H9 (cell line): ENCODE measurements at regions not wholly inside any gene's neighbourhood (a gene's known extent, or its start where the extent isn't known, plus 50 kb on each side); places are given as distances from the start of the nearest gene placed in this dataset.

Source experiments
- DNase-seq: peaks from one replicate; pipeline ENCODE4 v3.0.0-alpha.2; 2017
- H2AFZ ChIP-seq: one replicate; pipeline ENCODE4 v1.6.1; 2013; ENCODE audit warnings: mild to moderate bottlenecking, low read length, control low read depth, moderate library complexity
- H2AK5ac ChIP-seq: 2 replicates; pipeline ENCODE4 v1.6.1; 2013; ENCODE audit warnings: low read length, control low read depth, mixed read lengths; ENCODE audit not compliant: insufficient read length
- H2BK120ac ChIP-seq: one replicate; pipeline ENCODE4 v1.6.1; 2013; ENCODE audit warnings: low read depth, mild to moderate bottlenecking, low read length, control low read depth, inconsistent platforms; ENCODE audit not compliant: poor library complexity, severe bottlenecking
- H2BK12ac ChIP-seq: 2 replicates; pipeline ENCODE4 v1.6.1; 2013; ENCODE audit warnings: low read length, control low read depth, mixed read lengths, low read depth; ENCODE audit not compliant: insufficient read length
- H2BK15ac ChIP-seq: 2 replicates; pipeline ENCODE4 v1.6.1; 2013; ENCODE audit warnings: low read depth, low read length, control low read depth
- H2BK20ac ChIP-seq: one replicate; pipeline ENCODE4 v1.6.1; 2013; ENCODE audit warnings: low read depth, mild to moderate bottlenecking, low read length, control low read depth, inconsistent platforms; ENCODE audit not compliant: poor library complexity, severe bottlenecking
- H2BK5ac ChIP-seq: 2 replicates; pipeline ENCODE4 v1.6.1; 2013; ENCODE audit warnings: low read length, control low read depth, mixed read lengths; ENCODE audit not compliant: insufficient read length
- H3K14ac ChIP-seq: 2 replicates; pipeline ENCODE4 v1.6.1; 2013; ENCODE audit warnings: low read length, control low read depth; ENCODE audit not compliant: insufficient read depth
- H3K18ac ChIP-seq: 2 replicates; pipeline ENCODE4 v1.6.1; 2013; ENCODE audit warnings: low read depth, mild to moderate bottlenecking, mixed read lengths, low read length, control low read depth; ENCODE audit not compliant: insufficient read length
- H3K23ac ChIP-seq: 2 replicates; pipeline ENCODE4 v1.6.1; 2013; ENCODE audit warnings: low read length, control low read depth, mixed read lengths, low read depth; ENCODE audit not compliant: insufficient read length
- H3K23me2 ChIP-seq: 2 replicates; pipeline ENCODE4 v1.6.1; 2013; ENCODE audit warnings: low read depth, mild to moderate bottlenecking, mixed read lengths, low read length, control low read depth; ENCODE audit not compliant: insufficient read length, poor library complexity, severe bottlenecking
- H3K27ac ChIP-seq: 2 replicates; pipeline ENCODE4 v1.5.1; 2013; ENCODE audit warnings: low read length, control low read depth, mixed read lengths, low read depth; ENCODE audit not compliant: insufficient read length
- H3K27me3 ChIP-seq: 2 replicates; pipeline ENCODE4 v1.6.1; 2013; ENCODE audit warnings: low read length, control low read depth, inconsistent platforms; ENCODE audit not compliant: insufficient read depth
- H3K4ac ChIP-seq: 2 replicates; pipeline ENCODE4 v1.6.1; 2013; ENCODE audit warnings: low read depth, mild to moderate bottlenecking, control low read depth, inconsistent platforms, low read length, moderate library complexity
- H3K4me1 ChIP-seq: 2 replicates; pipeline ENCODE4 v1.6.1; 2013; ENCODE audit warnings: low read length, control low read depth, inconsistent platforms; ENCODE audit not compliant: insufficient read depth
- H3K4me2 ChIP-seq: 2 replicates; pipeline ENCODE4 v1.6.1; 2013; ENCODE audit warnings: low read length, control low read depth, mixed read lengths; ENCODE audit not compliant: insufficient read length, insufficient read depth
- H3K56ac ChIP-seq: 2 replicates; pipeline ENCODE4 v1.6.1; 2013; ENCODE audit warnings: low read depth, mild to moderate bottlenecking, mixed read lengths, low read length, control low read depth; ENCODE audit not compliant: insufficient read length
- H3K79me1 ChIP-seq: 2 replicates; pipeline ENCODE4 v1.6.1; 2013; ENCODE audit warnings: low read depth, mild to moderate bottlenecking, moderate library complexity, low read length, control low read depth, inconsistent platforms; ENCODE audit not compliant: insufficient read depth, poor library complexity, severe bottlenecking
- H3K79me2 ChIP-seq: 2 replicates; pipeline ENCODE4 v1.6.1; 2013; ENCODE audit warnings: low read length, control low read depth, inconsistent platforms; ENCODE audit not compliant: insufficient read depth
- H3K9ac ChIP-seq: 2 replicates; pipeline ENCODE4 v1.6.1; 2013; ENCODE audit warnings: low read length, control low read depth, mixed read lengths; ENCODE audit not compliant: insufficient read length; ENCODE audit errors: extremely low read depth
- H3K9me3 ChIP-seq: one replicate; pipeline ENCODE4 v1.6.1; 2013; ENCODE audit warnings: low read depth, low read length, inconsistent platforms; ENCODE audit not compliant: control insufficient read depth
- H3T11ph ChIP-seq: one replicate; pipeline ENCODE4 v1.6.1; 2013; ENCODE audit warnings: mild to moderate bottlenecking, low read length, control low read depth, inconsistent platforms
- H4K20me1 ChIP-seq: one replicate; pipeline ENCODE4 v1.6.1; 2013; ENCODE audit not compliant: control insufficient read depth, insufficient read length, insufficient read depth
- H4K5ac ChIP-seq: 2 replicates; pipeline ENCODE4 v1.6.1; 2013; ENCODE audit warnings: low read depth, mild to moderate bottlenecking, mixed read lengths, low read length, control low read depth; ENCODE audit not compliant: insufficient read length
- H4K8ac ChIP-seq: replicated peaks from 2 replicates; pipeline ENCODE4 v1.6.1; 2013; ENCODE audit warnings: low read length, control low read depth, mixed read lengths, low read depth; ENCODE audit not compliant: insufficient read length
- H4K91ac ChIP-seq: 2 replicates; pipeline ENCODE4 v1.6.1; 2013; ENCODE audit warnings: low read depth, mild to moderate bottlenecking, moderate library complexity, mixed read lengths, low read length, control low read depth; ENCODE audit not compliant: insufficient read length
- H3K27ac Mint-ChIP-seq, 3 experiments: 2 replicates in 2 of 3; 3 replicates in 1 of 3; pipeline ENCODE4 v1.8.0; 2020 to 2021; ENCODE audit warnings: mixed read lengths in 3 of 3, mild to moderate bottlenecking in 1 of 3, moderate library complexity in 1 of 3
- H3K27me3 Mint-ChIP-seq: 2 replicates; pipeline ENCODE4 v1.8.0; 2021; ENCODE audit warnings: low read depth, mild to moderate bottlenecking, moderate library complexity, mixed read lengths
- H3K36me3 Mint-ChIP-seq, 3 experiments: 2 replicates in 2 of 3; 3 replicates in 1 of 3; pipeline ENCODE4 v1.8.0; 2020 to 2021; ENCODE audit warnings: low read depth in 3 of 3, mixed read lengths in 3 of 3; ENCODE audit not compliant: insufficient read depth in 1 of 3
- H3K4me1 Mint-ChIP-seq, 2 experiments: 2 replicates each; pipeline ENCODE4 v1.8.0; 2020; ENCODE audit warnings: mixed read lengths in 2 of 2
- H3K4me3 Mint-ChIP-seq, 2 experiments: 2 replicates in 1 of 2; 3 replicates in 1 of 2; pipeline ENCODE4 v1.8.0; 2020 to 2021; ENCODE audit warnings: mild to moderate bottlenecking in 2 of 2, mixed read lengths in 2 of 2, moderate library complexity in 1 of 2
- H3K9me3 Mint-ChIP-seq, 2 experiments: 2 replicates in 1 of 2; 3 replicates in 1 of 2; pipeline ENCODE4 v1.8.0; 2020; ENCODE audit warnings: mild to moderate bottlenecking in 2 of 2, mixed read lengths in 2 of 2, moderate library complexity in 1 of 2
- CTCF ChIP-seq: fragments of 200-600 bp; sonication (generic); conservative IDR thresholded peaks from 3 replicates; pipeline ENCODE4 v1.8.0; 2021; ENCODE audit warnings: antibody characterized with exemption, mild to moderate bottlenecking
- WGBS: extraction: QIAGEN DNeasy Blood & Tissue Kit; methylation state at CpG from one replicate; pipeline ENCODE4 v1.1.7; 2013; ENCODE audit warnings: missing lambda C conversion rate, low lambda C conversion rate, mixed read lengths; ENCODE audit not compliant: insufficient read length; ENCODE audit errors: extremely low coverage; 5-methylcytosine and 5-hydroxymethylcytosine counted together

GRCh38 chr6:66200390-66200789, 493.4 kb upstream of the EYS start:
- no peak overlapping the region for H3K9ac ChIP-seq

More at GRCh38 chr6:66200390-66200789, 493.4 kb upstream of the EYS start:
- H3K4me3 Mint-ChIP-seq, result no peak overlapping the region
- H3K23me2 ChIP-seq, result no peaks in the 10 kb centered on the region
- H3K4me1 ChIP-seq, result no peaks in the 10 kb centered on the region
- H3K14ac ChIP-seq, result no peak overlapping the region
- H3K27me3 ChIP-seq, result no peaks in the 10 kb centered on the region
- TF ChIP-seq CTCF, result no peak
- H4K20me1 ChIP-seq, result no peaks in the 10 kb centered on the region
- H3K4me1 Mint-ChIP-seq, result no peaks in the 10 kb centered on the region
- H4K5ac ChIP-seq, result no peak overlapping the region
- H3K79me1 ChIP-seq, result no peaks in the 10 kb centered on the region
- H2AK5ac ChIP-seq, result no peak overlapping the region
- no peak overlapping the region for H3T11ph ChIP-seq
- H3K9me3 Mint-ChIP-seq, result peaks cover 6 to 25% of the 10 kb centered on the region in 2 experiments
- H3K79me2 ChIP-seq, result no peaks in the 10 kb centered on the region
- no peak overlapping the region for H2AFZ ChIP-seq
- no peak overlapping the region for H2BK15ac ChIP-seq
- H3K27ac ChIP-seq, result no peak overlapping the region
- no peak overlapping the region for H2BK5ac ChIP-seq
- H3K4ac ChIP-seq, result no peak overlapping the region
- no peak overlapping the region for H2BK12ac ChIP-seq
- H3K23ac ChIP-seq, result no peak overlapping the region
- H3K56ac ChIP-seq, result no peak overlapping the region
- H3K27me3 Mint-ChIP-seq, result no peaks in the 10 kb centered on the region
- H3K27ac Mint-ChIP-seq, result no peak overlapping the region
- H3K4me2 ChIP-seq, result no peak overlapping the region
- WGBS, result no CpG with 5 or more reads among the region's 2 CpGs
- no peak overlapping the region for H2BK120ac ChIP-seq
- H3K9me3 ChIP-seq, result no peaks in the 10 kb centered on the region
- no peak for DNase-seq
- H4K8ac ChIP-seq, result no peak overlapping the region
- peaks cover 5 to 15% (median 6%) of the 10 kb centered on the region in 3 experiments; a peak in 6 of 7 replicates for H3K36me3 Mint-ChIP-seq
- no peak overlapping the region for H3K18ac ChIP-seq
- H2BK20ac ChIP-seq, result no peak overlapping the region
- H4K91ac ChIP-seq, result no peak overlapping the region
